RWPE1 (cell line): ENCODE measurements at regions not wholly inside any gene's neighbourhood (a gene's known extent, or its start where the extent isn't known, plus 50 kb on each side); places are given as distances from the start of the nearest gene placed in this dataset.
"Not testable (repeated sequence)": the region's sequence is repeated elsewhere in the genome, so short reads cannot be mapped to it uniquely, and the experiment has no call there.

Experiments
- CTCF ChIA-PET: fragments of 350-600 bp; sonication (Branson Sonifier 250); formaldehyde crosslinking; extraction: SDS; loops from one replicate; lab custom pipeline; 2021; lab: Yijun Ruan, JAX
- POLR2A ChIA-PET: fragments of 400-600 bp; formaldehyde crosslinking; extraction: SDS; loops from one replicate; lab custom pipeline; 2020; ENCODE audit warnings: antibody characterized with exemption; ENCODE audit not compliant: low non-redundant PET; lab: Yijun Ruan, JAX
- DNase-seq: peaks from one replicate; pipeline ENCODE4 v3.0.0; 2012; ENCODE audit warnings: low spot score
- H3K27ac ChIP-seq: fragments of 450-650 bp; 2 replicates; pipeline ENCODE4 v1.5.1; 2017
- TF ChIP-seq, protein P1 (sequence below): fragments of 450-650 bp; conservative IDR thresholded peaks from 2 replicates; pipeline ENCODE4 v1.5.1; 2017; ENCODE audit warnings: low read depth, mild to moderate bottlenecking

DNA sequence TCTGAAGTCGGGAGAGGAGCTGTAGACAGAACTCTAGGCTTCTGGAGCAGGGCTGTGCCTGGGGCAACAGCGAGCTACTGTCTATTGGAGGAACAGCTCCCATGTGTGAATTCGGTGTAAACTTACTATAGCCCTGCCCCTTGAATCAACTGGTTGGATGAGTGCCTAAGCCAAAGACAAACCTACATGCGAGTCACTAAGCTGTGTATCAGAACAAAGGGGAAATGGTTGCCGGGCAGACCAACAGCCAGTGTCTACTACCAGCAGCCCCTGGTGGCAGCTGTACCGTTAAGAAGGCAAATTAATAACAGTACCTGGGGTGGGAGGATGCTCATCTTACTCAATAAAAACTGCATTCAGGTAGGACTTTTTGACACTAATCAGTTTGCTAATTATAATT is 343.6 kb downstream of the ACTR3B start:
- CTCF ChIA-PET = no interaction called here

DNA sequence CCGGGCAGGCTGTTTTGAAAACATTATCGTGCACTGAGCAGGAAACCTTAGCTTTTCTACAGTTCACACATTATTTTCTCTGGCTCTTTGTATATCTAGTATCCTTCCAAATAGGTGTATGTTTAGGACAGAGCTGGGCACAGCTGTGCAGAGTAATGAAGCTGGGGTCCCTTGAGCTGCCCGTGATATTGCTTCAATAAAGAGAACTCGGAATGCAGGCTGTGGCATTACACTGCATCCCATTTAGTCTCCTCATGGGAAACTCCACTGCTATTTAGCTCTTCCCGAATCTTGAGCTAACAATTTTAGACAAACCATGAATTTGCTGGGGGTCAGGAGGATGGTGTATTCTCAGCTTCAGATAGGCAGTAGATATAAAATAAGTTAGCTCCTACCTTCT is 348.3 kb downstream of the ACTR3B start:
- CTCF ChIA-PET = no interaction called here

More for the DNA sequence above, 343.6 kb downstream of the ACTR3B start:
- POLR2A ChIA-PET = no interaction called here
- DNase-seq = no peak
- H3K27ac ChIP-seq = no peak overlapping the region
- TF ChIP-seq, protein P1, sequence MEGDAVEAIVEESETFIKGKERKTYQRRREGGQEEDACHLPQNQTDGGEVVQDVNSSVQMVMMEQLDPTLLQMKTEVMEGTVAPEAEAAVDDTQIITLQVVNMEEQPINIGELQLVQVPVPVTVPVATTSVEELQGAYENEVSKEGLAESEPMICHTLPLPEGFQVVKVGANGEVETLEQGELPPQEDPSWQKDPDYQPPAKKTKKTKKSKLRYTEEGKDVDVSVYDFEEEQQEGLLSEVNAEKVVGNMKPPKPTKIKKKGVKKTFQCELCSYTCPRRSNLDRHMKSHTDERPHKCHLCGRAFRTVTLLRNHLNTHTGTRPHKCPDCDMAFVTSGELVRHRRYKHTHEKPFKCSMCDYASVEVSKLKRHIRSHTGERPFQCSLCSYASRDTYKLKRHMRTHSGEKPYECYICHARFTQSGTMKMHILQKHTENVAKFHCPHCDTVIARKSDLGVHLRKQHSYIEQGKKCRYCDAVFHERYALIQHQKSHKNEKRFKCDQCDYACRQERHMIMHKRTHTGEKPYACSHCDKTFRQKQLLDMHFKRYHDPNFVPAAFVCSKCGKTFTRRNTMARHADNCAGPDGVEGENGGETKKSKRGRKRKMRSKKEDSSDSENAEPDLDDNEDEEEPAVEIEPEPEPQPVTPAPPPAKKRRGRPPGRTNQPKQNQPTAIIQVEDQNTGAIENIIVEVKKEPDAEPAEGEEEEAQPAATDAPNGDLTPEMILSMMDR = no peak

DNA sequence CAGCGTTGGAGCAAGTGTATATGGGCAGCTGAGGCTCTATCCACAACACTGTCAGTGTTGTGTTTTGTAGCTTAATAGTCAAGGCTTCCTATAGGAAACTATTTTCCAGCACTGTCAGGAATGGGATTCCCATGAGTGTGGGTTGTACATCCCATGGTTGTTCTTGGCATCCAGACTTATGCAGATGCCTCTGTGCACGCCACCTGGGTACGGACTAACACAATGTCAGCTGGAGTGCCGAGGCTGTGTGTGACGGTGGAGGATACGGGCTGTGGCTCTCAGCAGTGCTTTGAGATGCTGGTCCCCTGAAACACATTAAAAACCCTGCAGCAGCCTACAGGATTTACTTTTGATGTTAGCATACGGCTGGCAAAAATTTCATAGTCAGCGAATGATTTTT is 350.0 kb downstream of the ACTR3B start:
- POLR2A ChIA-PET = no interaction called here
- no peak for DNase-seq
- CTCF ChIA-PET = no interaction called here
- H3K27ac ChIP-seq = no peak overlapping the region
- TF ChIP-seq, protein P1 = no peak

More for the DNA sequence above, 348.3 kb downstream of the ACTR3B start:
- H3K27ac ChIP-seq = no peak overlapping the region
- POLR2A ChIA-PET = no interaction called here
- TF ChIP-seq, protein P1 = no peak
- no peak for DNase-seq

DNA sequence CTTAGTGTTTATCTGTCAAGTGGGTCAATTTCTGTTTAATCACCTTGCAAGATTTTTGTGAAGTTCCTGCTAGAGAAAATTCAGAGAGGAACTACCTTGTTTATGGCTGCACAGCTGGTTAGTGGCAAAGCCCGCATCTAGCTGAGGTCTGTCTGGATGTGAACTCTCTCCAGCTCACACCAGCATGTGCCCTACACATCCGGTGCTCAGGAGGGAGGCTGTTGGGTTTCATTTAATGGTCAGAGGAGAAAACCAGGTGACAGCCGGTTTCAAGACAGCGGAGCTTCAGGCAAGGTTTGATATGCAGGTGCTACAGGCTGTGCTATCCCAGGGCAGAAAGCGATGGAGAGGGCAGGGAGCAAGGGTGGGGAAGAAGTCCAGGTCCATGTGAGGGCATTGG is 351.1 kb downstream of the ACTR3B start:
- ChIA-PET CTCF (no interaction called here), POLR2A (no interaction called here)
- DNase-seq = no peak
- no peak overlapping the region for H3K27ac ChIP-seq
- TF ChIP-seq, protein P1 = no peak

DNA sequence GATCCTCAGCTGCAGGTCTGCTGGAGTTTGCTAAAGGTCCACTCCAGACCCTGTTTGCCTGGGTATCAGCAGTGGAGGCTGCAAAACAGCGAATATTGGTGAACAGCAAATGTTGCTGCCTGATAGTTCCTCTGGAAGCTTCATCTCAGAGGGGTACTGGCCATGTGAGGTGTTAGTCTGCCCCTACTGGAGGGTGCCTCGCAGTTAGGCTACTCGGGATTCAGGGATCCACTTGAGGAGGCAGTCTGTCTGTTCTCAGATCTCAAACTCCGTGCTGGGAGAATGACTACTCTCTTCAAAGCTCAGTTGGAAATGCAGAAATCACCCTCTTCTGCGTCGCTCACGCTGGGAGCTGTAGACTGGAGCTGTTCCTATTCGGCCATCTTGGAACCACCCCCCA is 362.7 kb downstream of the ACTR3B start:
- CTCF ChIA-PET, DNase-seq, POLR2A ChIA-PET, H3K27ac ChIP-seq: not testable (repeated sequence)

DNA sequence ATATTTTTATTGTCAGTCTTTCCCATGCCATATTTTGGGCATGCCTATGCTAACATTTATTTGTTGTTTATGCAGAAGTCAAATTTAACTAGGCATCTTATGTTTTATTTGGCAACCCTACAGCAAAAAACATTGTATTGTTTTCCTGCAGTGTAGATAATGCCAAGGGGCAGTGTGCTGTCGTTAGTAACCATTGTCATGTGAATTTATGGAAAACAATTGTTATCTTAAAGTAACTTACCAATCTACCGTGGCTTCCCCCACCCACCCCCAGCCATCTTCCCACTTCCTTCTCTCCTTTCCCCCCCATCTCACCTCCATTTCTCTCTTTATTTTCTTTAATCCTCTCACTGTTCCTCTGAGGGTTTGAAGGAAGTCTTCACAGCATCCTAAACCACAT is 370.5 kb downstream of the ACTR3B start:
- TF ChIP-seq, protein P1 = no peak
- no peak overlapping the region for H3K27ac ChIP-seq
- no peak for DNase-seq
- ChIA-PET CTCF (no interaction called here), POLR2A (no interaction called here)

DNA sequence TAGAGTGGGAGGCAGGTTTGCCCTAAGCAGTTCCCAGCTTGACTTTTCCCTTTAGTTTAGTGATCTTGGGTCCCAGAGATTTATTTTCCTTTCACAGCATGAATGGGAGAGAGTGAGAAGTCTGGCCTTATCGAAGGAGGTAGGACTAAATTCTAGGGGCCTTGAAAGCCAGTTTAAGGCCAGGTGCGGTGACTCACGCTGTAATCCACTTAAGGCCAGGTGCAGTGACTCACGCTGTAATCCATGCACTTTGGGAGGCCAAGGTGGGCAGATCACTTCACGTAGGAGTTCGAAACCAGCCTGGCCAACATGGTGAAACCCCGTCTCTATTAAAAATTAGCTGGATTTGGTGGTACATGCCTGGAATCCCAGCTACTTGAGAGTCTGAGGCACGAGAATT is 392.2 kb downstream of the ACTR3B start:
- H3K27ac ChIP-seq = no peak overlapping the region
- TF ChIP-seq, protein P1 = no peak
- CTCF ChIA-PET = no interaction called here
- POLR2A ChIA-PET = no interaction called here
- DNase-seq = no peak
